H9 (cell line): ENCODE measurements at regions not wholly inside any gene's neighbourhood (a gene's known extent, or its start where the extent isn't known, plus 50 kb on each side); places are given as distances from the start of the nearest gene placed in this dataset.

ENCODE experiments used
- DNase-seq: peaks from one replicate; pipeline ENCODE4 v3.0.0-alpha.2; 2017
- H2AFZ ChIP-seq: one replicate; pipeline ENCODE4 v1.6.1; 2013; ENCODE audit warnings: mild to moderate bottlenecking, low read length, control low read depth, moderate library complexity
- H2AK5ac ChIP-seq: 2 replicates; pipeline ENCODE4 v1.6.1; 2013; ENCODE audit warnings: low read length, control low read depth, mixed read lengths; ENCODE audit not compliant: insufficient read length
- H2BK120ac ChIP-seq: one replicate; pipeline ENCODE4 v1.6.1; 2013; ENCODE audit warnings: low read depth, mild to moderate bottlenecking, low read length, control low read depth, inconsistent platforms; ENCODE audit not compliant: poor library complexity, severe bottlenecking
- H2BK12ac ChIP-seq: 2 replicates; pipeline ENCODE4 v1.6.1; 2013; ENCODE audit warnings: low read length, control low read depth, mixed read lengths, low read depth; ENCODE audit not compliant: insufficient read length
- H2BK15ac ChIP-seq: 2 replicates; pipeline ENCODE4 v1.6.1; 2013; ENCODE audit warnings: low read depth, low read length, control low read depth
- H2BK20ac ChIP-seq: one replicate; pipeline ENCODE4 v1.6.1; 2013; ENCODE audit warnings: low read depth, mild to moderate bottlenecking, low read length, control low read depth, inconsistent platforms; ENCODE audit not compliant: poor library complexity, severe bottlenecking
- H2BK5ac ChIP-seq: 2 replicates; pipeline ENCODE4 v1.6.1; 2013; ENCODE audit warnings: low read length, control low read depth, mixed read lengths; ENCODE audit not compliant: insufficient read length
- H3K14ac ChIP-seq: 2 replicates; pipeline ENCODE4 v1.6.1; 2013; ENCODE audit warnings: low read length, control low read depth; ENCODE audit not compliant: insufficient read depth
- H3K18ac ChIP-seq: 2 replicates; pipeline ENCODE4 v1.6.1; 2013; ENCODE audit warnings: low read depth, mild to moderate bottlenecking, mixed read lengths, low read length, control low read depth; ENCODE audit not compliant: insufficient read length
- H3K23ac ChIP-seq: 2 replicates; pipeline ENCODE4 v1.6.1; 2013; ENCODE audit warnings: low read length, control low read depth, mixed read lengths, low read depth; ENCODE audit not compliant: insufficient read length
- H3K23me2 ChIP-seq: 2 replicates; pipeline ENCODE4 v1.6.1; 2013; ENCODE audit warnings: low read depth, mild to moderate bottlenecking, mixed read lengths, low read length, control low read depth; ENCODE audit not compliant: insufficient read length, poor library complexity, severe bottlenecking
- H3K27ac ChIP-seq: 2 replicates; pipeline ENCODE4 v1.5.1; 2013; ENCODE audit warnings: low read length, control low read depth, mixed read lengths, low read depth; ENCODE audit not compliant: insufficient read length
- H3K27me3 ChIP-seq: 2 replicates; pipeline ENCODE4 v1.6.1; 2013; ENCODE audit warnings: low read length, control low read depth, inconsistent platforms; ENCODE audit not compliant: insufficient read depth
- H3K4ac ChIP-seq: 2 replicates; pipeline ENCODE4 v1.6.1; 2013; ENCODE audit warnings: low read depth, mild to moderate bottlenecking, control low read depth, inconsistent platforms, low read length, moderate library complexity
- H3K4me1 ChIP-seq: 2 replicates; pipeline ENCODE4 v1.6.1; 2013; ENCODE audit warnings: low read length, control low read depth, inconsistent platforms; ENCODE audit not compliant: insufficient read depth
- H3K4me2 ChIP-seq: 2 replicates; pipeline ENCODE4 v1.6.1; 2013; ENCODE audit warnings: low read length, control low read depth, mixed read lengths; ENCODE audit not compliant: insufficient read length, insufficient read depth
- H3K56ac ChIP-seq: 2 replicates; pipeline ENCODE4 v1.6.1; 2013; ENCODE audit warnings: low read depth, mild to moderate bottlenecking, mixed read lengths, low read length, control low read depth; ENCODE audit not compliant: insufficient read length
- H3K79me1 ChIP-seq: 2 replicates; pipeline ENCODE4 v1.6.1; 2013; ENCODE audit warnings: low read depth, mild to moderate bottlenecking, moderate library complexity, low read length, control low read depth, inconsistent platforms; ENCODE audit not compliant: insufficient read depth, poor library complexity, severe bottlenecking
- H3K79me2 ChIP-seq: 2 replicates; pipeline ENCODE4 v1.6.1; 2013; ENCODE audit warnings: low read length, control low read depth, inconsistent platforms; ENCODE audit not compliant: insufficient read depth
- H3K9ac ChIP-seq: 2 replicates; pipeline ENCODE4 v1.6.1; 2013; ENCODE audit warnings: low read length, control low read depth, mixed read lengths; ENCODE audit not compliant: insufficient read length; ENCODE audit errors: extremely low read depth
- H3K9me3 ChIP-seq: one replicate; pipeline ENCODE4 v1.6.1; 2013; ENCODE audit warnings: low read depth, low read length, inconsistent platforms; ENCODE audit not compliant: control insufficient read depth
- H3T11ph ChIP-seq: one replicate; pipeline ENCODE4 v1.6.1; 2013; ENCODE audit warnings: mild to moderate bottlenecking, low read length, control low read depth, inconsistent platforms
- H4K20me1 ChIP-seq: one replicate; pipeline ENCODE4 v1.6.1; 2013; ENCODE audit not compliant: control insufficient read depth, insufficient read length, insufficient read depth
- H4K5ac ChIP-seq: 2 replicates; pipeline ENCODE4 v1.6.1; 2013; ENCODE audit warnings: low read depth, mild to moderate bottlenecking, mixed read lengths, low read length, control low read depth; ENCODE audit not compliant: insufficient read length
- H4K8ac ChIP-seq: replicated peaks from 2 replicates; pipeline ENCODE4 v1.6.1; 2013; ENCODE audit warnings: low read length, control low read depth, mixed read lengths, low read depth; ENCODE audit not compliant: insufficient read length
- H4K91ac ChIP-seq: 2 replicates; pipeline ENCODE4 v1.6.1; 2013; ENCODE audit warnings: low read depth, mild to moderate bottlenecking, moderate library complexity, mixed read lengths, low read length, control low read depth; ENCODE audit not compliant: insufficient read length
- H3K27ac Mint-ChIP-seq, 3 experiments: 2 replicates in 2 of 3; 3 replicates in 1 of 3; pipeline ENCODE4 v1.8.0; 2020 to 2021; ENCODE audit warnings: mixed read lengths in 3 of 3, mild to moderate bottlenecking in 1 of 3, moderate library complexity in 1 of 3
- H3K27me3 Mint-ChIP-seq: 2 replicates; pipeline ENCODE4 v1.8.0; 2021; ENCODE audit warnings: low read depth, mild to moderate bottlenecking, moderate library complexity, mixed read lengths
- H3K36me3 Mint-ChIP-seq, 3 experiments: 2 replicates in 2 of 3; 3 replicates in 1 of 3; pipeline ENCODE4 v1.8.0; 2020 to 2021; ENCODE audit warnings: low read depth in 3 of 3, mixed read lengths in 3 of 3; ENCODE audit not compliant: insufficient read depth in 1 of 3
- H3K4me1 Mint-ChIP-seq, 2 experiments: 2 replicates each; pipeline ENCODE4 v1.8.0; 2020; ENCODE audit warnings: mixed read lengths in 2 of 2
- H3K4me3 Mint-ChIP-seq, 2 experiments: 2 replicates in 1 of 2; 3 replicates in 1 of 2; pipeline ENCODE4 v1.8.0; 2020 to 2021; ENCODE audit warnings: mild to moderate bottlenecking in 2 of 2, mixed read lengths in 2 of 2, moderate library complexity in 1 of 2
- H3K9me3 Mint-ChIP-seq, 2 experiments: 2 replicates in 1 of 2; 3 replicates in 1 of 2; pipeline ENCODE4 v1.8.0; 2020; ENCODE audit warnings: mild to moderate bottlenecking in 2 of 2, mixed read lengths in 2 of 2, moderate library complexity in 1 of 2
- WGBS: extraction: QIAGEN DNeasy Blood & Tissue Kit; methylation state at CpG from one replicate; pipeline ENCODE4 v1.1.7; 2013; ENCODE audit warnings: missing lambda C conversion rate, low lambda C conversion rate, mixed read lengths; ENCODE audit not compliant: insufficient read length; ENCODE audit errors: extremely low coverage; 5-methylcytosine and 5-hydroxymethylcytosine counted together
- TF ChIP-seq, protein P1 (sequence below): fragments of 200-600 bp; sonication (generic); conservative IDR thresholded peaks from 3 replicates; pipeline ENCODE4 v1.8.0; 2021; ENCODE audit warnings: antibody characterized with exemption, mild to moderate bottlenecking

DNA sequence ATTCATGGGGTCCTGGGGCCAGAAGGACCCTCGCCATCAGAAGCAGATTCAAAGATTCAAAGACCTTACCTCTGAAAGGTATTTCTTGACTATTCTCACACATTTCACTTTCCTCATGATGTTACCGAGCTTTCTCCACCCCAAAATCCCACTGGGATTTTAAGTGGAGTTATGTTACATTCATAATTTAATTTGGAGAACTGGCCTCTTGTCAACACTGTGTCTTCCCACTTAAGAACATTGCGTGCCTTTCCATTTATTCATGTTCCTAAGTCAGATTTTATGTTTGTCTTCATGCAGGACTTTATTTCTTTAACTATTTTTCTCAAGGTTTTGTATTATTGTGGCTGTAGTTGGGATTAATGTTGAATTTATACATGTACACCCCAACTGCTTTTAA lies 123.5 kb upstream of the BMPER start:
- no CpG with 5 or more reads among the region's 3 CpGs for WGBS

More for the DNA sequence above, 123.5 kb upstream of the BMPER start:
- H3T11ph ChIP-seq = no peak overlapping the region
- H3K4me1 ChIP-seq = no peaks in the 10 kb centered on the region
- peaks cover 0 to 10% (median 0%) of the 10 kb centered on the region in 3 experiments; a peak in 3 of 7 replicates for H3K36me3 Mint-ChIP-seq
- no peak overlapping the region for H3K18ac ChIP-seq
- no peaks in the 10 kb centered on the region; the same call in 1 of the 2 replicates for H3K27me3 Mint-ChIP-seq
- no peak overlapping the region for H3K4ac ChIP-seq
- no peak overlapping the region for H2BK15ac ChIP-seq
- no peak overlapping the region for H3K9ac ChIP-seq
- H3K79me1 ChIP-seq = no peaks in the 10 kb centered on the region
- no peak for DNase-seq
- H3K9me3 Mint-ChIP-seq = peaks cover 3 to 4% of the 10 kb centered on the region in 2 experiments; a peak in 3 of 5 replicates
- H4K20me1 ChIP-seq = no peaks in the 10 kb centered on the region
- TF ChIP-seq, protein P1, sequence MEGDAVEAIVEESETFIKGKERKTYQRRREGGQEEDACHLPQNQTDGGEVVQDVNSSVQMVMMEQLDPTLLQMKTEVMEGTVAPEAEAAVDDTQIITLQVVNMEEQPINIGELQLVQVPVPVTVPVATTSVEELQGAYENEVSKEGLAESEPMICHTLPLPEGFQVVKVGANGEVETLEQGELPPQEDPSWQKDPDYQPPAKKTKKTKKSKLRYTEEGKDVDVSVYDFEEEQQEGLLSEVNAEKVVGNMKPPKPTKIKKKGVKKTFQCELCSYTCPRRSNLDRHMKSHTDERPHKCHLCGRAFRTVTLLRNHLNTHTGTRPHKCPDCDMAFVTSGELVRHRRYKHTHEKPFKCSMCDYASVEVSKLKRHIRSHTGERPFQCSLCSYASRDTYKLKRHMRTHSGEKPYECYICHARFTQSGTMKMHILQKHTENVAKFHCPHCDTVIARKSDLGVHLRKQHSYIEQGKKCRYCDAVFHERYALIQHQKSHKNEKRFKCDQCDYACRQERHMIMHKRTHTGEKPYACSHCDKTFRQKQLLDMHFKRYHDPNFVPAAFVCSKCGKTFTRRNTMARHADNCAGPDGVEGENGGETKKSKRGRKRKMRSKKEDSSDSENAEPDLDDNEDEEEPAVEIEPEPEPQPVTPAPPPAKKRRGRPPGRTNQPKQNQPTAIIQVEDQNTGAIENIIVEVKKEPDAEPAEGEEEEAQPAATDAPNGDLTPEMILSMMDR = no peak
- H2BK20ac ChIP-seq = no peak overlapping the region
- H3K4me1 Mint-ChIP-seq = peaks cover 13 to 18% of the 10 kb centered on the region in 2 experiments
- H3K23ac ChIP-seq = no peak overlapping the region
- no peak overlapping the region for H3K14ac ChIP-seq
- no peak overlapping the region for H3K27ac ChIP-seq
- no peak overlapping the region for H4K8ac ChIP-seq
- no peak overlapping the region for H4K91ac ChIP-seq
- H3K9me3 ChIP-seq = no peaks in the 10 kb centered on the region
- H2BK12ac ChIP-seq = no peak overlapping the region
- no peak overlapping the region for H2AFZ ChIP-seq
- no peak overlapping the region for H4K5ac ChIP-seq
- no peak overlapping the region for H2BK120ac ChIP-seq
- no peak overlapping the region for H3K4me3 Mint-ChIP-seq
- no peaks in the 10 kb centered on the region for H3K27me3 ChIP-seq
- no peak overlapping the region for H3K27ac Mint-ChIP-seq
- no peak overlapping the region for H3K56ac ChIP-seq
- H2AK5ac ChIP-seq = no peak overlapping the region
- H3K79me2 ChIP-seq = no peaks in the 10 kb centered on the region
- no peaks in the 10 kb centered on the region for H3K23me2 ChIP-seq
- no peak overlapping the region for H2BK5ac ChIP-seq
- H3K4me2 ChIP-seq = no peak overlapping the region
